Parathyroid adenoma (tissue), 2 donors: ENCODE measurements at regions not wholly inside any gene's neighbourhood (a gene's known extent, or its start where the extent isn't known, plus 50 kb on each side); places are given as distances from the start of the nearest gene placed in this dataset.

ENCODE experiments used
- H2AFZ ChIP-seq: fragments of 300-600 bp; sonication (generic); one replicate; pipeline ENCODE4 v1.7.0; 2017; ENCODE audit warnings: antibody characterized with exemption, mild to moderate bottlenecking
- H3K27ac ChIP-seq: fragments of 300-600 bp; sonication (generic); one replicate; pipeline ENCODE4 v1.7.0; 2017
- H3K27me3 ChIP-seq: fragments of 300-600 bp; sonication (generic); one replicate; pipeline ENCODE4 v1.7.0; 2017; ENCODE audit warnings: low read length; ENCODE audit not compliant: control insufficient read depth, insufficient read depth
- H3K36me3 ChIP-seq: fragments of 300-600 bp; sonication (generic); one replicate; pipeline ENCODE4 v1.7.0; 2017; ENCODE audit warnings: low read length; ENCODE audit not compliant: control insufficient read depth, insufficient read depth
- H3K4me1 ChIP-seq: fragments of 300-600 bp; sonication (generic); one replicate; pipeline ENCODE4 v1.7.0; 2017; ENCODE audit warnings: control low read depth
- H3K4me2 ChIP-seq: fragments of 300-600 bp; sonication (generic); one replicate; pipeline ENCODE4 v1.7.0; 2017; ENCODE audit warnings: low read length
- H3K4me3 ChIP-seq: fragments of 300-600 bp; sonication (generic); one replicate; pipeline ENCODE4 v1.7.0; 2017; ENCODE audit warnings: low read depth, low read length
- H3K79me2 ChIP-seq: fragments of 300-600 bp; sonication (generic); one replicate; pipeline ENCODE4 v1.7.0; 2017; ENCODE audit warnings: control low read depth
- H3K9ac ChIP-seq: fragments of 300-600 bp; sonication (generic); one replicate; pipeline ENCODE4 v1.7.0; 2017; ENCODE audit warnings: mild to moderate bottlenecking
- H3K9me3 ChIP-seq: fragments of 300-600 bp; sonication (generic); one replicate; pipeline ENCODE4 v1.7.0; 2017; ENCODE audit warnings: low read length; ENCODE audit not compliant: control insufficient read depth
- CTCF ChIP-seq: fragments of 300-600 bp; sonication (generic); IDR thresholded peaks from one replicate; pipeline ENCODE4 v1.7.0; 2017; ENCODE audit warnings: antibody characterized with exemption, mild to moderate bottlenecking
- donor health status: primary hyperparathyroidism.

- TF ChIP-seq CTCF = no peak
- Histone ChIP-seq H3K4me1 (no peaks in the 10 kb centered on the region), H3K4me2 (no peak overlapping the region), H3K9me3 (no peaks in the 10 kb centered on the region), H3K79me2 (no peaks in the 10 kb centered on the region), H2AFZ (no peak overlapping the region), H3K27me3 (no peaks in the 10 kb centered on the region), H3K9ac (no peak overlapping the region), H3K4me3 (no peak overlapping the region), H3K27ac (no peak overlapping the region), H3K36me3 (no peaks in the 10 kb centered on the region)
Measured at GRCh38 chr5:125722550-125722949, 700.7 kb upstream of the GRAMD2B start.

- no peak overlapping the region for H3K4me3 ChIP-seq
- H3K4me2 ChIP-seq = no peak overlapping the region
Measured at GRCh38 chr5:125725691-125726090, 697.5 kb upstream of the GRAMD2B start.

GRCh38 chr5:125743939-125744338 lies 679.3 kb upstream of the GRAMD2B start:
- H3K4me1 ChIP-seq = no peaks in the 10 kb centered on the region
- H3K79me2 ChIP-seq = no peaks in the 10 kb centered on the region
- no peaks in the 10 kb centered on the region for H3K36me3 ChIP-seq
- no peak overlapping the region for H3K4me3 ChIP-seq
- H3K27ac ChIP-seq = no peak overlapping the region
- H3K9ac ChIP-seq = no peak overlapping the region
- no peak overlapping the region for H2AFZ ChIP-seq
- H3K9me3 ChIP-seq = no peaks in the 10 kb centered on the region
- no peaks in the 10 kb centered on the region for H3K27me3 ChIP-seq
- no peak for TF ChIP-seq CTCF
- H3K4me2 ChIP-seq = no peak overlapping the region

More at GRCh38 chr5:125725691-125726090, 697.5 kb upstream of the GRAMD2B start:
- Histone ChIP-seq H3K9ac (no peak overlapping the region), H3K79me2 (no peaks in the 10 kb centered on the region), H3K36me3 (no peaks in the 10 kb centered on the region), H3K4me1 (no peaks in the 10 kb centered on the region), H3K27ac (no peak overlapping the region), H3K27me3 (no peaks in the 10 kb centered on the region), H3K9me3 (no peaks in the 10 kb centered on the region), H2AFZ (no peak overlapping the region)
- TF ChIP-seq CTCF = no peak

- no peaks in the 10 kb centered on the region for H3K79me2 ChIP-seq
- no peak overlapping the region for H3K27ac ChIP-seq
- no peaks in the 10 kb centered on the region for H3K9me3 ChIP-seq
- no peaks in the 10 kb centered on the region for H3K27me3 ChIP-seq
- no peak for TF ChIP-seq CTCF
- no peak overlapping the region for H2AFZ ChIP-seq
- H3K4me2 ChIP-seq = no peak overlapping the region
- no peak overlapping the region for H3K4me3 ChIP-seq
- no peaks in the 10 kb centered on the region for H3K4me1 ChIP-seq
- no peak overlapping the region for H3K9ac ChIP-seq
- H3K36me3 ChIP-seq = no peaks in the 10 kb centered on the region
Measured at GRCh38 chr5:125746917-125747316, 676.3 kb upstream of the GRAMD2B start.

GRCh38 chr5:125750147-125750860 lies 672.9 kb upstream of the GRAMD2B start:
- no peak overlapping the region for H3K9ac ChIP-seq
- H3K27me3 ChIP-seq = no peaks in the 10 kb centered on the region
- no peaks in the 10 kb centered on the region for H3K79me2 ChIP-seq
- no peak overlapping the region for H3K27ac ChIP-seq
- H3K4me3 ChIP-seq = no peak overlapping the region
- no peaks in the 10 kb centered on the region for H3K9me3 ChIP-seq
- TF ChIP-seq CTCF = no peak
- H2AFZ ChIP-seq = no peak overlapping the region
- H3K4me1 ChIP-seq = no peaks in the 10 kb centered on the region
- no peak overlapping the region for H3K4me2 ChIP-seq
- no peaks in the 10 kb centered on the region for H3K36me3 ChIP-seq
